Endothelial cell of umbilical vein (primary cell): ENCODE measurements at regions not wholly inside any gene's neighbourhood (a gene's known extent, or its start where the extent isn't known, plus 50 kb on each side); places are given as distances from the start of the nearest gene placed in this dataset.

ENCODE experiments used
- BruUV-seq: library from RNA; stranded (reverse); fragments of 400-500 nt; replicated peaks from 2 replicates; lab custom pipeline; 2021; lab: Mats Ljungman, UMichigan
- CTCF ChIA-PET: fragments of 300-600, 350-600 bp; sonication (Branson Sonifier 250); formaldehyde crosslinking; loops from one replicate; lab custom pipeline; 2021; ENCODE audit warnings: antibody characterized with exemption, inconsistent platforms; lab: Charles Lee
- POLR2A ChIA-PET: fragments of 300-600, 350-600 bp; sonication (Branson Sonifier 250); formaldehyde crosslinking; loops from one replicate; lab custom pipeline; 2021; ENCODE audit warnings: antibody characterized with exemption, inconsistent platforms; lab: Charles Lee
- DNase-seq: peaks from one replicate; pipeline ENCODE4 v3.0.0-alpha.2; 2011; ENCODE audit warnings: low read depth, low spot score
- FAIRE-seq: peaks from 2 replicates; lab custom pipeline; 2011; peaks lifted over from hg19 to GRCh38; lab: Jason Lieb, UNC
- H2AFZ ChIP-seq: 2 replicates; pipeline ENCODE4 v1.6.0; 2012; ENCODE audit warnings: low read depth, low read length, control low read depth, inconsistent platforms
- H3K27ac ChIP-seq: 2 replicates; pipeline ENCODE4 v1.5.1; 2011; ENCODE audit warnings: low read depth, mild to moderate bottlenecking, control low read depth, low read length, moderate library complexity; ENCODE audit not compliant: insufficient read depth
- H3K27me3 ChIP-seq, 2 experiments: 2 replicates each; pipeline versions ENCODE4 v1.6.0 to v1.6.1; 2011; ENCODE audit warnings: low read length in 2 of 2, mixed read lengths in 1 of 2; ENCODE audit not compliant: control insufficient read depth in 2 of 2, insufficient read depth in 2 of 2
- H3K36me3 ChIP-seq, 2 experiments: 2 replicates in 1 of 2; 3 replicates in 1 of 2; pipeline ENCODE4 v1.5.1; 2011; ENCODE audit warnings: low read length in 2 of 2, mild to moderate bottlenecking in 1 of 2, moderate library complexity in 1 of 2; ENCODE audit not compliant: control insufficient read depth in 2 of 2, insufficient read depth in 2 of 2; ENCODE audit errors: extremely low read depth in 1 of 2
- H3K4me1 ChIP-seq: 3 replicates; pipeline ENCODE4 v1.5.1; 2011; ENCODE audit warnings: mild to moderate bottlenecking, low read length; ENCODE audit not compliant: control insufficient read depth, insufficient read depth; ENCODE audit errors: extremely low read depth
- H3K4me2 ChIP-seq: 2 replicates; pipeline ENCODE4 v1.6.1; 2011; ENCODE audit warnings: low read length, control low read depth, mixed read lengths; ENCODE audit not compliant: insufficient read depth
- H3K4me3 ChIP-seq, 3 experiments: fragments of 200-600 bp in 1 of 3; sonication (generic), shearing (Covaris generic) in 1 of 3; replicated peaks in 1 of 3; 2 replicates each; pipeline ENCODE4 v1.5.1; 2011 to 2016; ENCODE audit warnings: control low read depth in 3 of 3, low read length in 3 of 3, mild to moderate bottlenecking in 2 of 3, inconsistent platforms in 1 of 3, low read depth in 1 of 3, moderate library complexity in 1 of 3; ENCODE audit not compliant: insufficient read depth in 1 of 3
- H3K79me2 ChIP-seq: 2 replicates; pipeline ENCODE4 v1.6.0; 2012; ENCODE audit warnings: low read length, inconsistent platforms; ENCODE audit not compliant: control insufficient read depth, insufficient read depth
- H3K9ac ChIP-seq: replicated peaks from 2 replicates; pipeline ENCODE3; 2011; ENCODE audit warnings: low read length, control low read depth; ENCODE audit not compliant: insufficient read depth; ENCODE audit errors: extremely low read depth
- H3K9me1 ChIP-seq: replicated peaks from 3 replicates; pipeline ENCODE4 v1.6.0; 2011; ENCODE audit warnings: mild to moderate bottlenecking, low read length; ENCODE audit not compliant: control insufficient read depth, insufficient read depth; ENCODE audit errors: extremely low read depth
- H3K9me3 ChIP-seq: replicated peaks from 2 replicates; pipeline ENCODE4 v1.5.1; 2012; ENCODE audit warnings: low read length, inconsistent platforms; ENCODE audit not compliant: control insufficient read depth, insufficient read depth
- H4K20me1 ChIP-seq: replicated peaks from 2 replicates; pipeline ENCODE3; 2011; ENCODE audit warnings: mild to moderate bottlenecking, low read length; ENCODE audit not compliant: control insufficient read depth, insufficient read depth; ENCODE audit errors: extremely low read depth
- CTCF ChIP-seq, 2 donors: IDR thresholded peaks; 1 replicate in 1 of 2; 2 replicates in 1 of 2; pipeline ENCODE4 v1.5.1; 2011; ENCODE audit warnings: low read length in 2 of 2, mild to moderate bottlenecking in 2 of 2, moderate library complexity in 2 of 2, control low read depth in 1 of 2, inconsistent platforms in 1 of 2, low read depth in 1 of 2; ENCODE audit not compliant: insufficient read depth in 1 of 2; ENCODE audit errors: extremely low read depth in 1 of 2
- EZH2 ChIP-seq: IDR thresholded peaks from 2 replicates; pipeline ENCODE4 v1.6.1; 2012; ENCODE audit warnings: borderline replicate concordance, low read depth, mild to moderate bottlenecking, moderate library complexity, low read length, inconsistent platforms; ENCODE audit not compliant: severe bottlenecking
- FOS ChIP-seq: IDR thresholded peaks from 2 replicates; pipeline ENCODE4 v1.6.1; 2011; ENCODE audit warnings: mild to moderate bottlenecking, low read length, moderate library complexity, borderline replicate concordance; ENCODE audit not compliant: insufficient read depth
- GATA2 ChIP-seq: IDR thresholded peaks from 2 replicates; pipeline ENCODE4 v1.7.0; 2011; ENCODE audit warnings: low read depth, mild to moderate bottlenecking, moderate library complexity, mixed read lengths, low read length; ENCODE audit not compliant: insufficient read length, insufficient read depth
- JUN ChIP-seq: IDR thresholded peaks from 2 replicates; pipeline ENCODE4 v1.6.1; 2011; ENCODE audit warnings: borderline replicate concordance, low read depth; ENCODE audit not compliant: insufficient read length, insufficient read depth
- MAX ChIP-seq: IDR thresholded peaks from 2 replicates; pipeline ENCODE4 v1.6.1; 2011; ENCODE audit not compliant: insufficient read depth, insufficient read length
- MYC ChIP-seq: IDR thresholded peaks from one replicate; pipeline ENCODE4 v1.6.1; 2011; ENCODE audit warnings: mild to moderate bottlenecking, low read depth, low read length
- POLR2A ChIP-seq: IDR thresholded peaks from 2 replicates; pipeline ENCODE4 v1.6.1; 2012; ENCODE audit warnings: low read depth, mild to moderate bottlenecking, control low read depth, low read length
- POLR2AphosphoS5 ChIP-seq: IDR thresholded peaks from 2 replicates; pipeline ENCODE4 v1.6.1; 2012; ENCODE audit warnings: low read depth, mild to moderate bottlenecking, control low read depth, low read length, moderate library complexity; ENCODE audit not compliant: insufficient read depth
- dilution Hi-C: fragments of 300-500 bp; cut with MboI; formaldehyde crosslinking; loops from one replicate; pipeline ENCODE4 v1.15.0; 2019; ENCODE audit warnings: low sequenced_read_pairs; ENCODE audit not compliant: extremely low pct_ligation_motif_present
- intact Hi-C: fragments of 100-400 bp; cut with micrococcal nuclease; formaldehyde crosslinking; loops from one replicate; pipeline ENCODE4 v1.10.0; 2022

- no TSS peak for BruUV-seq
- Histone ChIP-seq H3K79me2 (no peaks in the 10 kb centered on the region), H3K9me3 (no peaks in the 10 kb centered on the region), H3K4me1 (no peaks in the 10 kb centered on the region), H3K9ac (no peak overlapping the region), H3K27ac (no peak overlapping the region), H3K27me3 (no peaks in the 10 kb centered on the region), H3K36me3 (no peaks in the 10 kb centered on the region), H3K4me3 (no peak overlapping the region), H4K20me1 (no peaks in the 10 kb centered on the region), H3K9me1 (no peaks in the 10 kb centered on the region), H3K4me2 (no peak overlapping the region), H2AFZ (no peak overlapping the region)
- intact Hi-C loops, result no loop called here
- CTCF ChIA-PET, result no interaction called here
- DNase-seq (no peak), FAIRE-seq (no peak)
- POLR2A ChIA-PET, result no interaction called here
- TF ChIP-seq FOS (no peak), GATA2 (no peak), MYC (no peak), POLR2A (no peak), CTCF (IDR thresholded peaks at IDR 0.05; ENCODE audit: extremely low read depth in 1 of 2, insufficient read depth in 1 of 2, low read depth in 1 of 2, low read length in 2 of 2) (no peak), POLR2AphosphoS5 (no peak), EZH2 (no peak), JUN (no peak), MAX (no peak)
- dilution Hi-C loops, result no loop called here
These were observed 1487.5 kb downstream of the LRRC4C start for GRCh38 chr11:39971938-39972337.
